SK-N-SH treated with all-trans-retinoic acid at 6 μM for 48 hours (cell line): ENCODE measurements at regions not wholly inside any gene's neighbourhood (a gene's known extent, or its start where the extent isn't known, plus 50 kb on each side); places are given as distances from the start of the nearest gene placed in this dataset.

ENCODE experiments used
- ATAC-seq: fragments of 200-7000 bp; cut with Tn5 transposase; 3 replicates; pipeline ENCODE4 v1.9.1; 2020; ENCODE audit warnings: mild to moderate bottlenecking, moderate library complexity
- ARNTL ChIP-seq: fragments of 450-650 bp; formaldehyde crosslinking; IDR thresholded peaks from 2 replicates; pipeline ENCODE4 v1.5.0; 2020; ENCODE audit warnings: low read depth, mild to moderate bottlenecking, moderate library complexity, borderline replicate concordance
- BACH2 ChIP-seq: fragments of 250-450 bp; sonication (Bioruptor Pico); IDR thresholded peaks from 2 replicates; pipeline ENCODE4 v1.9.0; 2021; ENCODE audit warnings: mild to moderate bottlenecking, borderline replicate concordance
- CSDC2 ChIP-seq: fragments of 250-450 bp; sonication (Bioruptor Pico); IDR thresholded peaks from 2 replicates; pipeline ENCODE4 v1.5.0; 2020; ENCODE audit warnings: mild to moderate bottlenecking, moderate library complexity
- CSRNP3 ChIP-seq: fragments of 250-450 bp; sonication (Bioruptor Pico); IDR thresholded peaks from 2 replicates; pipeline ENCODE4 v1.5.1; 2021; ENCODE audit warnings: mild to moderate bottlenecking, moderate library complexity
- ESRRG ChIP-seq: fragments of 250-450 bp; sonication (Bioruptor Pico); IDR thresholded peaks from 2 replicates; pipeline ENCODE4 v1.6.1; 2021; ENCODE audit warnings: mild to moderate bottlenecking
- ISL1 ChIP-seq: fragments of 250-450 bp; sonication (Bioruptor Pico); IDR thresholded peaks from 2 replicates; pipeline ENCODE4 v2.1.2; 2022; ENCODE audit warnings: mild to moderate bottlenecking, moderate library complexity
- OSR1 ChIP-seq: fragments of 250-450 bp; sonication (Bioruptor Pico); IDR thresholded peaks from 2 replicates; pipeline ENCODE4 v1.8.0; 2022; ENCODE audit warnings: moderate library complexity, mild to moderate bottlenecking, inconsistent platforms
- PATZ1 ChIP-seq: fragments of 250-450 bp; sonication (Bioruptor Pico); IDR thresholded peaks from 2 replicates; pipeline ENCODE4 v1.8.0; 2020; ENCODE audit warnings: mild to moderate bottlenecking, moderate library complexity, borderline replicate concordance
- RARB ChIP-seq: fragments of 250-450 bp; sonication (Bioruptor Pico); IDR thresholded peaks from 2 replicates; pipeline ENCODE4 v1.8.0; 2021; ENCODE audit warnings: mild to moderate bottlenecking, moderate library complexity
- SNAI2 ChIP-seq: fragments of 250-450 bp; sonication (Bioruptor Pico); IDR thresholded peaks from 2 replicates; pipeline ENCODE4 v1.5.0; 2020; ENCODE audit warnings: mild to moderate bottlenecking, moderate library complexity
- TCF4 ChIP-seq: fragments of 250-450 bp; sonication (Bioruptor Pico); IDR thresholded peaks from 2 replicates; pipeline ENCODE4 v1.8.0; 2021; ENCODE audit warnings: mild to moderate bottlenecking, moderate library complexity, borderline replicate concordance
- TOX ChIP-seq: fragments of 250-450 bp; sonication (Bioruptor Pico); IDR thresholded peaks from 2 replicates; pipeline ENCODE4 v1.8.0; 2021; ENCODE audit warnings: mild to moderate bottlenecking, moderate library complexity, borderline replicate concordance
- ZC3H10 ChIP-seq: fragments of 250-450 bp; sonication (Bioruptor Pico); IDR thresholded peaks from 2 replicates; pipeline ENCODE4 v1.5.1; 2021; ENCODE audit warnings: mild to moderate bottlenecking, moderate library complexity
- ZFP3 ChIP-seq: fragments of 250-450 bp; sonication (Bioruptor Pico); IDR thresholded peaks from 2 replicates; pipeline ENCODE4 v1.5.0; 2020; ENCODE audit warnings: mild to moderate bottlenecking, moderate library complexity
- ZFP30 ChIP-seq: fragments of 450-650 bp; formaldehyde crosslinking; IDR thresholded peaks from 2 replicates; pipeline ENCODE4 v1.5.0; 2022; ENCODE audit warnings: mild to moderate bottlenecking, moderate library complexity
- ZNF565 ChIP-seq: fragments of 450-650 bp; formaldehyde crosslinking; conservative IDR thresholded peaks from 2 replicates; pipeline ENCODE4 v1.5.0; 2020; ENCODE audit warnings: low read depth, mild to moderate bottlenecking, moderate library complexity
- ZNF70 ChIP-seq: fragments of 450-650 bp; formaldehyde crosslinking; IDR thresholded peaks from 2 replicates; pipeline ENCODE4 v1.5.0; 2020; ENCODE audit warnings: mild to moderate bottlenecking, moderate library complexity
- ZNF8 ChIP-seq: fragments of 450-650 bp; formaldehyde crosslinking; IDR thresholded peaks from 2 replicates; pipeline ENCODE4 v1.5.0; 2020; ENCODE audit warnings: mild to moderate bottlenecking, moderate library complexity
- TF ChIP-seq, protein P1 (sequence below): fragments of 250-450 bp; sonication (Bioruptor Pico); IDR thresholded peaks from 2 replicates; pipeline ENCODE4 v1.5.0; 2020; ENCODE audit warnings: mild to moderate bottlenecking, moderate library complexity
- TF ChIP-seq, protein P2 (sequence below): fragments of 250-450 bp; sonication (Bioruptor Pico); IDR thresholded peaks from 2 replicates; pipeline ENCODE4 v1.5.1; 2020; ENCODE audit warnings: low read depth, mild to moderate bottlenecking, moderate library complexity
- TF ChIP-seq, protein P3 (sequence below): fragments of 250-450 bp; sonication (Bioruptor Pico); IDR thresholded peaks from 2 replicates; pipeline ENCODE4 v1.8.0; 2021; ENCODE audit warnings: low read depth, mild to moderate bottlenecking, moderate library complexity, borderline replicate concordance

- TF ChIP-seq SNAI2 (CRISPR knock-in tag) (no peak), ISL1 (no peak), ZFP3 (no peak), ZFP30 (CRISPR knock-in tag) (no peak), ARNTL (CRISPR knock-in tag) (no peak), TOX (CRISPR knock-in tag) (no peak), ZNF70 (CRISPR knock-in tag) (no peak), BACH2 (CRISPR knock-in tag) (no peak), PATZ1 (CRISPR knock-in tag) (no peak), ZC3H10 (CRISPR knock-in tag) (no peak), CSDC2 (CRISPR knock-in tag) (no peak)
- TF ChIP-seq, protein P1, sequence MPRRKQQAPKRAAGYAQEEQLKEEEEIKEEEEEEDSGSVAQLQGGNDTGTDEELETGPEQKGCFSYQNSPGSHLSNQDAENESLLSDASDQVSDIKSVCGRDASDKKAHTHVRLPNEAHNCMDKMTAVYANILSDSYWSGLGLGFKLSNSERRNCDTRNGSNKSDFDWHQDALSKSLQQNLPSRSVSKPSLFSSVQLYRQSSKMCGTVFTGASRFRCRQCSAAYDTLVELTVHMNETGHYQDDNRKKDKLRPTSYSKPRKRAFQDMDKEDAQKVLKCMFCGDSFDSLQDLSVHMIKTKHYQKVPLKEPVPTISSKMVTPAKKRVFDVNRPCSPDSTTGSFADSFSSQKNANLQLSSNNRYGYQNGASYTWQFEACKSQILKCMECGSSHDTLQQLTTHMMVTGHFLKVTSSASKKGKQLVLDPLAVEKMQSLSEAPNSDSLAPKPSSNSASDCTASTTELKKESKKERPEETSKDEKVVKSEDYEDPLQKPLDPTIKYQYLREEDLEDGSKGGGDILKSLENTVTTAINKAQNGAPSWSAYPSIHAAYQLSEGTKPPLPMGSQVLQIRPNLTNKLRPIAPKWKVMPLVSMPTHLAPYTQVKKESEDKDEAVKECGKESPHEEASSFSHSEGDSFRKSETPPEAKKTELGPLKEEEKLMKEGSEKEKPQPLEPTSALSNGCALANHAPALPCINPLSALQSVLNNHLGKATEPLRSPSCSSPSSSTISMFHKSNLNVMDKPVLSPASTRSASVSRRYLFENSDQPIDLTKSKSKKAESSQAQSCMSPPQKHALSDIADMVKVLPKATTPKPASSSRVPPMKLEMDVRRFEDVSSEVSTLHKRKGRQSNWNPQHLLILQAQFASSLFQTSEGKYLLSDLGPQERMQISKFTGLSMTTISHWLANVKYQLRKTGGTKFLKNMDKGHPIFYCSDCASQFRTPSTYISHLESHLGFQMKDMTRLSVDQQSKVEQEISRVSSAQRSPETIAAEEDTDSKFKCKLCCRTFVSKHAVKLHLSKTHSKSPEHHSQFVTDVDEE (CRISPR knock-in tag): no peak
- TF ChIP-seq, protein P2, sequence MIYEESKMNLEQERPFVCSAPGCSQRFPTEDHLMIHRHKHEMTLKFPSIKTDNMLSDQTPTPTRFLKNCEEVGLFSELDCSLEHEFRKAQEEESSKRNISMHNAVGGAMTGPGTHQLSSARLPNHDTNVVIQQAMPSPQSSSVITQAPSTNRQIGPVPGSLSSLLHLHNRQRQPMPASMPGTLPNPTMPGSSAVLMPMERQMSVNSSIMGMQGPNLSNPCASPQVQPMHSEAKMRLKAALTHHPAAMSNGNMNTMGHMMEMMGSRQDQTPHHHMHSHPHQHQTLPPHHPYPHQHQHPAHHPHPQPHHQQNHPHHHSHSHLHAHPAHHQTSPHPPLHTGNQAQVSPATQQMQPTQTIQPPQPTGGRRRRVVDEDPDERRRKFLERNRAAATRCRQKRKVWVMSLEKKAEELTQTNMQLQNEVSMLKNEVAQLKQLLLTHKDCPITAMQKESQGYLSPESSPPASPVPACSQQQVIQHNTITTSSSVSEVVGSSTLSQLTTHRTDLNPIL (CRISPR knock-in tag): no peak
- ATAC-seq: no peak
These were observed 225.2 kb upstream of the LYPLAL1 start for GRCh38 chr1:218948446-218948845.

DNA sequence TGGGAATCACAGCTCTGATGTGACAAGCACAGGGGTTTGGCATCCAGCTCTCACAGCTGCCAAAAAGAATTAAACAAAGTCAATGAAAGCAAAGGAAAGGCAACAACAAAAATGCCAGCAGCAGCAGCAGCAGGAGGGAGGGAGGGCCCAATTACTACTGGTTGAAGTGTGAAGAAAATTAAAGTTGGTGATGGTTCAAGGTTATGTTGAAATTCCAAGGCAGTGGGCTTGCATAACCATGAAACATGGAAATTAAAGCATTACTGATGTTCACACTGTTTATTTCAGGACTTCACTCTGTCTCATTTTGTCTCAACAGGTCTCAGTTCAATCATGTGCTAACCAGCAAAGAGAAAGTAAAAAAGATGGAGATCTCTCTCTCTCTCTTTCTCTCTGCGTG, 220.3 kb upstream of the LYPLAL1 start:
- no peak for TF ChIP-seq ESRRG (CRISPR knock-in tag)
- TF ChIP-seq, protein P2 (CRISPR knock-in tag): no peak
- no peak for TF ChIP-seq ARNTL (CRISPR knock-in tag)
- TF ChIP-seq PATZ1 (CRISPR knock-in tag): no peak
- no peak for TF ChIP-seq BACH2 (CRISPR knock-in tag)
- TF ChIP-seq OSR1 (CRISPR knock-in tag): no peak
- TF ChIP-seq ISL1: no peak
- no peak for TF ChIP-seq TOX (CRISPR knock-in tag)
- TF ChIP-seq CSRNP3: no peak
- TF ChIP-seq, protein P1 (CRISPR knock-in tag): no peak
- no peak for TF ChIP-seq TCF4
- no peak for TF ChIP-seq ZC3H10 (CRISPR knock-in tag)
- no peak for TF ChIP-seq CSDC2 (CRISPR knock-in tag)
- TF ChIP-seq RARB (CRISPR knock-in tag): no peak
- no peak for TF ChIP-seq ZNF565
- TF ChIP-seq ZNF8: no peak
- no peak for TF ChIP-seq SNAI2 (CRISPR knock-in tag)
- TF ChIP-seq, protein P3, sequence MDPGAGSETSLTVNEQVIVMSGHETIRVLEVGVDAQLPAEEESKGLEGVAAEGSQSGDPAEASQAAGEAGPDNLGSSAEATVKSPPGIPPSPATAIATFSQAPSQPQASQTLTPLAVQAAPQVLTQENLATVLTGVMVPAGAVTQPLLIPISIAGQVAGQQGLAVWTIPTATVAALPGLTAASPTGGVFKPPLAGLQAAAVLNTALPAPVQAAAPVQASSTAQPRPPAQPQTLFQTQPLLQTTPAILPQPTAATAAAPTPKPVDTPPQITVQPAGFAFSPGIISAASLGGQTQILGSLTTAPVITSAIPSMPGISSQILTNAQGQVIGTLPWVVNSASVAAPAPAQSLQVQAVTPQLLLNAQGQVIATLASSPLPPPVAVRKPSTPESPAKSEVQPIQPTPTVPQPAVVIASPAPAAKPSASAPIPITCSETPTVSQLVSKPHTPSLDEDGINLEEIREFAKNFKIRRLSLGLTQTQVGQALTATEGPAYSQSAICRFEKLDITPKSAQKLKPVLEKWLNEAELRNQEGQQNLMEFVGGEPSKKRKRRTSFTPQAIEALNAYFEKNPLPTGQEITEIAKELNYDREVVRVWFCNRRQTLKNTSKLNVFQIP (CRISPR knock-in tag): no peak
- TF ChIP-seq, all 23 proteins: peak for 0
- no peak for ATAC-seq
